GM23338 (cell line): ENCODE measurements at regions not wholly inside any gene's neighbourhood (a gene's known extent, or its start where the extent isn't known, plus 50 kb on each side); places are given as distances from the start of the nearest gene placed in this dataset.

Source experiments
- ATAC-seq: fragments of 200-7000 bp; cut with Tn5 transposase; 3 replicates; pipeline ENCODE4 v1.9.1; 2020
- DNase-seq: peaks from one replicate; pipeline ENCODE4 v3.0.0-alpha.2; 2015; ENCODE audit warnings: low spot score
- H2AFZ ChIP-seq: fragments of 200-600 bp; sonication (generic); 2 replicates; pipeline ENCODE4 v1.8.0; 2016; ENCODE audit warnings: antibody characterized with exemption, mild to moderate bottlenecking, moderate library complexity
- H3F3A ChIP-seq: fragments of 200-600 bp; sonication (generic); replicated peaks from 2 replicates; pipeline ENCODE4 v1.8.0; 2017; ENCODE audit warnings: antibody characterized with exemption, mixed run types, low read depth
- H3K27ac ChIP-seq: fragments of 200-600 bp; sonication (generic); 2 replicates; pipeline ENCODE4 v1.6.1; 2016; ENCODE audit warnings: low read depth
- H3K27me3 ChIP-seq: fragments of 200-600 bp; sonication (generic); 2 replicates; pipeline ENCODE4 v1.8.0; 2016; ENCODE audit warnings: mild to moderate bottlenecking, mixed run types, moderate library complexity; ENCODE audit not compliant: insufficient read depth
- H3K36me3 ChIP-seq: fragments of 200-600 bp; sonication (generic); 2 replicates; pipeline ENCODE4 v1.8.0; 2016; ENCODE audit warnings: mild to moderate bottlenecking; ENCODE audit not compliant: insufficient read depth
- H3K4me1 ChIP-seq: fragments of 200-600 bp; sonication (generic); 2 replicates; pipeline ENCODE4 v1.8.0; 2016; ENCODE audit warnings: mild to moderate bottlenecking, moderate library complexity; ENCODE audit not compliant: insufficient read depth
- H3K4me2 ChIP-seq: fragments of 200-600 bp; sonication (generic); 2 replicates; pipeline ENCODE4 v1.7.1; 2017; ENCODE audit warnings: mixed run types
- H3K4me3 ChIP-seq: fragments of 200-600 bp; sonication (generic); 2 replicates; pipeline ENCODE4 v1.6.1; 2016; ENCODE audit warnings: mixed run types
- H3K79me2 ChIP-seq: fragments of 200-600 bp; sonication (generic); replicated peaks from 2 replicates; pipeline ENCODE4 v1.8.0; 2017; ENCODE audit warnings: mild to moderate bottlenecking; ENCODE audit not compliant: insufficient read depth
- H3K9me2 ChIP-seq: fragments of 200-600 bp; sonication (generic); 2 replicates; pipeline ENCODE4 v1.8.0; 2017; ENCODE audit not compliant: insufficient read depth
- H4K20me1 ChIP-seq: fragments of 200-600 bp; sonication (generic); replicated peaks from 2 replicates; pipeline ENCODE4 v1.8.0; 2017; ENCODE audit warnings: mild to moderate bottlenecking; ENCODE audit not compliant: insufficient read depth
- H3K27ac Mint-ChIP-seq: 2 replicates; pipeline ENCODE4 v1.8.0; 2020; ENCODE audit warnings: inconsistent platforms, mild to moderate bottlenecking, moderate library complexity, mixed read lengths
- H3K27me3 Mint-ChIP-seq: 3 replicates; pipeline ENCODE4 v1.8.0; 2022; ENCODE audit warnings: low read depth, mild to moderate bottlenecking, moderate library complexity, mixed read lengths, inconsistent platforms; ENCODE audit not compliant: insufficient read depth, poor library complexity
- H3K36me3 Mint-ChIP-seq: 3 replicates; pipeline ENCODE4 v1.8.0; 2021; ENCODE audit warnings: low read depth, mild to moderate bottlenecking, inconsistent platforms, moderate library complexity, mixed read lengths
- H3K4me1 Mint-ChIP-seq: 3 replicates; pipeline ENCODE4 v1.8.0; 2020; ENCODE audit warnings: mild to moderate bottlenecking, inconsistent platforms, mixed read lengths
- H3K4me3 Mint-ChIP-seq: 3 replicates; pipeline ENCODE4 v1.8.0; 2021; ENCODE audit warnings: moderate library complexity, mild to moderate bottlenecking, inconsistent platforms, mixed read lengths
- H3K9me3 Mint-ChIP-seq: 3 replicates; pipeline ENCODE4 v1.8.0; 2020; ENCODE audit warnings: moderate library complexity, mild to moderate bottlenecking, inconsistent platforms, mixed read lengths
- CREB1 ChIP-seq: fragments of 250-450 bp; sonication (Bioruptor Pico); IDR thresholded peaks from 2 replicates; pipeline ENCODE4 v1.5.0; 2020; ENCODE audit warnings: low read depth, mild to moderate bottlenecking, moderate library complexity
- CTCF ChIP-seq, 2 experiments: fragments of 200-600 bp in 1 of 2; sonication (generic) in 1 of 2; conservative IDR thresholded peaks; 2 replicates each; pipeline versions ENCODE4 v1.5.1 to v1.6.1; 2016 to 2017; ENCODE audit warnings: antibody characterized with exemption in 2 of 2, low read depth in 2 of 2, mild to moderate bottlenecking in 2 of 2, moderate library complexity in 1 of 2
- ETS1 ChIP-seq: IDR thresholded peaks from 2 replicates; pipeline ENCODE4 v1.6.1; 2016; ENCODE audit warnings: antibody characterized with exemption
- EZH2phosphoT487 ChIP-seq: fragments of 200-600 bp; sonication (generic); IDR thresholded peaks from one replicate; pipeline ENCODE4 v1.8.1; 2018; ENCODE audit warnings: antibody characterized with exemption; ENCODE audit not compliant: unreplicated experiment
- JUNB ChIP-seq: IDR thresholded peaks from one replicate; pipeline ENCODE4 v1.6.1; 2016; ENCODE audit warnings: antibody characterized with exemption; ENCODE audit not compliant: unreplicated experiment
- POLR2AphosphoS5 ChIP-seq: IDR thresholded peaks from 2 replicates; pipeline ENCODE4 v1.6.1; 2016; ENCODE audit warnings: antibody characterized with exemption, low read depth
- REST ChIP-seq: IDR thresholded peaks from one replicate; pipeline ENCODE4 v1.6.1; 2018; ENCODE audit warnings: antibody characterized with exemption; ENCODE audit not compliant: unreplicated experiment
- STAT1 ChIP-seq: IDR thresholded peaks from one replicate; pipeline ENCODE4 v1.6.1; 2016; ENCODE audit warnings: antibody characterized with exemption; ENCODE audit not compliant: unreplicated experiment
- ZNF114 ChIP-seq: fragments of 250-450 bp; sonication (Bioruptor Pico); IDR thresholded peaks from 2 replicates; pipeline ENCODE4 v1.5.0; 2020; ENCODE audit warnings: mild to moderate bottlenecking, moderate library complexity
- ZNF331 ChIP-seq: fragments of 250-450 bp; sonication (Bioruptor Pico); IDR thresholded peaks from 2 replicates; pipeline ENCODE4 v1.5.0; 2020; ENCODE audit warnings: low read depth, mild to moderate bottlenecking, moderate library complexity
- ZNF462 ChIP-seq: fragments of 250-450 bp; sonication (Bioruptor Pico); IDR thresholded peaks from 2 replicates; pipeline ENCODE4 v1.5.0; 2020; ENCODE audit warnings: mild to moderate bottlenecking, moderate library complexity

GRCh38 chr5:125169396-125169795 lies 423.0 kb upstream of the ZNF608 start:
- H3K27ac ChIP-seq, result no peak overlapping the region
- no peaks in the 10 kb centered on the region for H3F3A ChIP-seq
- Mint-ChIP-seq H3K9me3 (peaks cover 37% of the 10 kb centered on the region), H3K27me3 (no peaks in the 10 kb centered on the region), H3K36me3 (peaks cover 32% of the 10 kb centered on the region), H3K4me3 (no peak overlapping the region), H3K27ac (no peak overlapping the region), H3K4me1 (peaks cover 8% of the 10 kb centered on the region)
- no peaks in the 10 kb centered on the region for H3K4me1 ChIP-seq
- no peaks in the 10 kb centered on the region for H3K79me2 ChIP-seq
- no peak overlapping the region for H3K4me2 ChIP-seq
- TF ChIP-seq REST, result no peak
- no peak for TF ChIP-seq STAT1
- no peak for TF ChIP-seq ZNF114 (CRISPR knock-in tag)
- no peak for TF ChIP-seq EZH2phosphoT487
- TF ChIP-seq ZNF462 (CRISPR knock-in tag), result no peak
- no peak for TF ChIP-seq ZNF331 (CRISPR knock-in tag)
- TF ChIP-seq JUNB, result no peak
- TF ChIP-seq POLR2AphosphoS5, result no peak
- no peak for TF ChIP-seq ETS1
- no peak for TF ChIP-seq CTCF (conservative IDR thresholded peaks at IDR 0.05; ENCODE audit: low read depth in 2 of 2)
- TF ChIP-seq CREB1 (CRISPR knock-in tag), result no peak
- peaks cover 18% of the 10 kb centered on the region; the same call in 1 of the 2 replicates for H3K36me3 ChIP-seq
- H2AFZ ChIP-seq, result peak overlapping the region; percentile 6; the same call in 1 of the 2 replicates
- DNase-seq (no peak), ATAC-seq (no peak)
- no peak overlapping the region for H3K4me3 ChIP-seq
- H3K27me3 ChIP-seq, result no peaks in the 10 kb centered on the region
- no peaks in the 10 kb centered on the region for H3K9me2 ChIP-seq
- H4K20me1 ChIP-seq, result no peaks in the 10 kb centered on the region
